DND-41 (cell line): ENCODE measurements at regions not wholly inside any gene's neighbourhood (a gene's known extent, or its start where the extent isn't known, plus 50 kb on each side); places are given as distances from the start of the nearest gene placed in this dataset.

Experiments
- CTCF ChIP-seq: IDR thresholded peaks from 2 replicates; pipeline ENCODE4 v1.5.1; 2012; ENCODE audit warnings: borderline replicate concordance, low read length, moderate library complexity, mild to moderate bottlenecking; ENCODE audit not compliant: poor library complexity, severe bottlenecking; ENCODE audit errors: extremely low read depth
- EZH2 ChIP-seq: IDR thresholded peaks from 3 replicates; pipeline ENCODE4 v1.6.1; 2012; ENCODE audit warnings: borderline replicate concordance, low read depth, mild to moderate bottlenecking, moderate library complexity, low read length, inconsistent platforms; ENCODE audit not compliant: severe bottlenecking

- no peak for TF ChIP-seq CTCF
- TF ChIP-seq EZH2 = no peak
These were observed 574.7 kb upstream of the ADGRL2 start for GRCh38 chr1:81225789-81226602.
